ENCODE measurements at regions not wholly inside any gene's neighbourhood (a gene's known extent, or its start where the extent isn't known, plus 50 kb on each side); places are given as distances from the start of the nearest gene placed in this dataset.

GRCh38 chr9:27861887-27862286 lies 288.6 kb upstream of the C9orf72 start:
- intact Hi-C loops (cut with DNase I): no loop called here
- H3K27ac ChIP-seq: no peak overlapping the region
- TF ChIP-seq CTCF (IDR thresholded peaks at IDR 0.05): no peak
- H3K36me3 ChIP-seq: no peaks in the 10 kb centered on the region
- H3K4me1 ChIP-seq: no peaks in the 10 kb centered on the region
- no peaks in the 10 kb centered on the region for H3K9me3 ChIP-seq
- H3K27me3 ChIP-seq: no peaks in the 10 kb centered on the region
- no peak for ATAC-seq
- H3K4me3 ChIP-seq: no peak overlapping the region
- no peak for DNase-seq

GRCh38 chr9:27864644-27865438 lies 291.6 kb upstream of the C9orf72 start:
- no peak overlapping the region for H3K4me3 ChIP-seq
- peak; percentile 82 for ATAC-seq
- TF ChIP-seq CTCF (IDR thresholded peaks at IDR 0.05): no peak
- no peak for DNase-seq
- intact Hi-C loops (cut with DNase I): no loop called here
- H3K4me1 ChIP-seq: no peaks in the 10 kb centered on the region
- no peaks in the 10 kb centered on the region for H3K27me3 ChIP-seq
- no peaks in the 10 kb centered on the region for H3K9me3 ChIP-seq
- no peak overlapping the region for H3K27ac ChIP-seq
- H3K36me3 ChIP-seq: no peaks in the 10 kb centered on the region

GRCh38 chr9:27866741-27867140 lies 293.5 kb upstream of the C9orf72 start:
- intact Hi-C loops (cut with DNase I): no loop called here
- H3K27ac ChIP-seq: no peak overlapping the region
- H3K4me1 ChIP-seq: no peaks in the 10 kb centered on the region
- no peak for DNase-seq
- H3K36me3 ChIP-seq: no peaks in the 10 kb centered on the region
- no peak overlapping the region for H3K4me3 ChIP-seq
- no peak for ATAC-seq
- no peaks in the 10 kb centered on the region for H3K27me3 ChIP-seq
- H3K9me3 ChIP-seq: no peaks in the 10 kb centered on the region
- no peak for TF ChIP-seq CTCF (IDR thresholded peaks at IDR 0.05)

- no peak overlapping the region for H3K4me3 ChIP-seq
- peak; percentile 34 for ATAC-seq
- no peaks in the 10 kb centered on the region for H3K36me3 ChIP-seq
- DNase-seq: no peak
- H3K4me1 ChIP-seq: no peaks in the 10 kb centered on the region
- no peaks in the 10 kb centered on the region for H3K9me3 ChIP-seq
- TF ChIP-seq CTCF (IDR thresholded peaks at IDR 0.05): no peak
- intact Hi-C loops (cut with DNase I): no loop called here
- no peaks in the 10 kb centered on the region for H3K27me3 ChIP-seq
- no peak overlapping the region for H3K27ac ChIP-seq
These were observed 297.1 kb upstream of the C9orf72 start for GRCh38 chr9:27870404-27870803.

GRCh38 chr9:27880156-27880555 lies 306.9 kb upstream of the C9orf72 start:
- H3K4me3 ChIP-seq: no peak overlapping the region
- H3K9me3 ChIP-seq: no peaks in the 10 kb centered on the region
- no peaks in the 10 kb centered on the region for H3K36me3 ChIP-seq
- no peaks in the 10 kb centered on the region for H3K4me1 ChIP-seq
- H3K27ac ChIP-seq: no peak overlapping the region
- no peaks in the 10 kb centered on the region for H3K27me3 ChIP-seq
- no peak for TF ChIP-seq CTCF (IDR thresholded peaks at IDR 0.05)
- ATAC-seq: peak; percentile 51
- DNase-seq: no peak
- intact Hi-C loops (cut with DNase I): no loop called here
